ENCODE measurements at regions not wholly inside any gene's neighbourhood (a gene's known extent, or its start where the extent isn't known, plus 50 kb on each side); places are given as distances from the start of the nearest gene placed in this dataset.
"Not testable (repeated sequence)": the region's sequence is repeated elsewhere in the genome, so short reads cannot be mapped to it uniquely, and the experiment has no call there.

DNA sequence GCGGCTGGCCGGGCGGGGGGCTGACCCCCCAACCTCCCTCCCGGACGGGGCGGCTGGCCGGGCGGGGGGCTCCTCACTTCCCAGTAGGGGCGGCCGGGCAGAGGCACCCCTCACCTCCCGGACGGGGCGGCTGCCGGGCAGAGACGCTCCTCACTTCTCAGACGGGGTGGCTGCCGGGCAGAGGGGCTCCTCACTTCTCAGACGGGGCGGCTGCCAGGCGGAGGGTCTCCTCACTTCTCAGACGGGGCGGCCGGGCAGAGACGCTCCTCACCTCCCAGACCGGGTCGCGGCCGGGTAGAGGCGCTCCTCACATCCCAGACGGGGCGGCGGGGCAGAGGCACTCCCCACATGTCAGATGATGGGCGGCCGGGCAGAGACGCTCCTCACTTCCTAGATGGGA is 112.6 kb upstream of the FAM174B start:
- DNase-seq = not testable (repeated sequence)

DNA sequence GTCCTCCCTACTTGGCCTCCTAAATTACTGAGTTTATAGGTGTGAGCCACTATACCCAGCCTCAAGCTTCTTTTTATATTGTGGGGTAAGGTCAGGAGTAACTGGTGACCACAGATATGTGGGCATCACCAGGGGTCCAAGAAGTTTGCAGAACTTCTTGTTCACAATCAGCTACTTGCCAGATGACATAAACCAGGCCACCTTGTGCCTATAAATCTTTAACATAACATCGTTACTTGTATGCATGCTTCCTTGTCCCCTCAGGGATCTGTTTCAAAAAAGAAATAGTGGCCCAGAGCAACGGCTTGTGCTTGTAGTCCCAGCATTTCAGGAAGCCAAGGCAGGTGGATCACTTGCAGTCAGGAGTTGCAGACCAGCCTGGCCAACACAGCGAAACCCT is 115.1 kb upstream of the FAM174B start:
- no peak for DNase-seq

- no peak for DNase-seq
These were observed 116.5 kb upstream of the FAM174B start for GRCh38 chr15:92772061-92772460.

- DNase-seq = no peak
These were observed 117.2 kb upstream of the FAM174B start for GRCh38 chr15:92772626-92773244.

DNA sequence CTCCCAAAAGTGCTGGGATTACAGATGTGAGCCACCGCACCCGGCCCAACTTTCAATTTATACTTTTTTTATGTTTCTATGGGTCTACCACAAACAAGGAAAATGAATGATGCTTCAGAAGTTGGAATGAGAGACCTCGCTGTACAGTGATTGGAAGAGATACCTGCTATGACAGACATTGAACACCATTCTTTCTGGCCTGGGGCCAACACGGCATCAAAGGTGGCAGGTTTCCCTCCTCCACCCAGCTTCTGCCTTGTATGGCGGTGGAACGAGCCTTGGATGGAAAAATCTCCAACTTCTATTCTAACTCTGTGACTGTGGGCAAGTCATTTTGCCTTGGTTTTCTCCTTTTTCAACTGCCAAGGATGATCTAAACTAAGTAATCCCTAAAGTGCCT is 117.8 kb upstream of the FAM174B start:
- no peak for DNase-seq

DNA sequence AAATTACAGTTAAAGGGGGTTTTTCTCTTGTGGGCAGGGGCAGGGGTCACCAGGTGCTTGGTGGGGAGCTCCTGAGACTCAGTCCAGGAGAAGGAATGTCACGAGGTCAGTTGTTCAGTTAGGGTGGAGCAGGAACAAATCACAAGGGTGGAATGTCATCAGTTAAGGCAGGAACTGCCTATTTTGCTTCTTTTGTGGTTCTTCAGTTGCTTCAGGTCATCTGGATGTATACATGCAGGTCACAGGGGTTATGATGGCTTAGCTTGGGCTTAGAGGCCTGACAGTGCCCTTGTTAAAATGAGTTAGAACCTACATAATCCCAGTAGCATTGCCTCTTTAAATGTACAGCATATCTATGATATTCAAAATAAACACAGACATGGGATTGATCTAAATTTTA is 120.2 kb upstream of the CHD2 start:
- no peak for DNase-seq

DNA sequence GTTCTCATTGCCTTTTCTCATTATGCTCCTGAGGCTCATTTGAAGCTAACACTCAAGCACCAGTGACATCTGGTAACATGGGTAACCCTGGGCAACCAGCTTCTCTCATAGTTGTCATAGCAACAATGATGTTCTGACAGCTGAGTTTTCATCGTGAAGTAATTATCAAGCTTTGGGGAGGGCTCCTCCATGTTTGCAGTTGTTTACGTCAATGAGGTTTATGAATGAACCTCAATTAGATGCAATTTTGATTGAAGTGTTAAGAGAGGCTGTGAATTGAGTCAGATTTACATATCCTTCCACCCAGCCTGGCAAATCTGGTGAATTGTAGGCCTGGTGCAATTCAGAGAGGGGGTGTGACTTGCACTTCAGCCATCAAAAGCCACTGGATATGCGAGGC is 119.3 kb upstream of the CHD2 start:
- peak; percentile 97 for DNase-seq

- no peak for DNase-seq
These were observed 118.1 kb upstream of the CHD2 start for GRCh38 chr15:92781925-92782453.

DNA sequence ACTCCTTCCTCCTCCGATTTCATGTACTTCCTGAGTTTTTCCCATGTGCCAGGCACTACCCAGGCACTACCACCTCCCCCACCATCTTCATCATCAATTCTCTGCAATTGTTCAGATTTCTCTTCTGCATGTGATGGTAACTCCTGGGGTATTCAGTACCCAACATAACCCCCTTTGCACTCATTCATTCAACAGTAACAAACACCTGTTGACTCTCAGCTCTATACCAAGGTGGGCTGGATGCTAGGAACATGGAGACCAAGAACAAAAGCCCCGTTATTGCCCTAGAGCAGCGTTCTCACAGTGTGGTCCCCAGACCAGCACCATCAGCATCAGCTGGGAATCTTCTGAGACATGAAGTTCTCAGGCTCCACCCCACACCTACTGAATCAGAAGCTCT is 113.0 kb upstream of the CHD2 start:
- DNase-seq = no peak

DNA sequence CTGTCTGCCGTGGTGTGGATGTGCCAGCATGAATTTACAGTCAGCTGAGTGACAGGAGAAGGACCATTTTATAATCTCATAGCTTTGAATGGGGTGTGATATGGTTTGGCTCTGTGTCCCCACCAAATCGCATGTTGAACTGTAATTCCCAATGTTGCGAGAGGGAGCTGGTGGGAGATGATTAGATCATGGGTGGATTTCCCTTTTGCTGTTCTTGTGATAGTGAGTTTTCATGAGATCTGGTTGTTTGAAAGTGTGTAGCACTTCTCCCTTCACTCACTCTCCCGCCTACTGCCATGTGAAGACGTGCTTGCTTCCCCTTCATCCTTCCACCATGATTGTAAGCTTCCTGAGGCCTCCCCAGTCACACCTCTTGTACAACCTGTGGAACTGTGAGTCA is 111.9 kb upstream of the CHD2 start:
- DNase-seq = no peak

- DNase-seq = not testable (repeated sequence)
These were observed 111.3 kb upstream of the CHD2 start for GRCh38 chr15:92788793-92789192.

GRCh38 chr15:92796161-92796611 is 103.9 kb upstream of the CHD2 start:
- no peak for DNase-seq

DNA sequence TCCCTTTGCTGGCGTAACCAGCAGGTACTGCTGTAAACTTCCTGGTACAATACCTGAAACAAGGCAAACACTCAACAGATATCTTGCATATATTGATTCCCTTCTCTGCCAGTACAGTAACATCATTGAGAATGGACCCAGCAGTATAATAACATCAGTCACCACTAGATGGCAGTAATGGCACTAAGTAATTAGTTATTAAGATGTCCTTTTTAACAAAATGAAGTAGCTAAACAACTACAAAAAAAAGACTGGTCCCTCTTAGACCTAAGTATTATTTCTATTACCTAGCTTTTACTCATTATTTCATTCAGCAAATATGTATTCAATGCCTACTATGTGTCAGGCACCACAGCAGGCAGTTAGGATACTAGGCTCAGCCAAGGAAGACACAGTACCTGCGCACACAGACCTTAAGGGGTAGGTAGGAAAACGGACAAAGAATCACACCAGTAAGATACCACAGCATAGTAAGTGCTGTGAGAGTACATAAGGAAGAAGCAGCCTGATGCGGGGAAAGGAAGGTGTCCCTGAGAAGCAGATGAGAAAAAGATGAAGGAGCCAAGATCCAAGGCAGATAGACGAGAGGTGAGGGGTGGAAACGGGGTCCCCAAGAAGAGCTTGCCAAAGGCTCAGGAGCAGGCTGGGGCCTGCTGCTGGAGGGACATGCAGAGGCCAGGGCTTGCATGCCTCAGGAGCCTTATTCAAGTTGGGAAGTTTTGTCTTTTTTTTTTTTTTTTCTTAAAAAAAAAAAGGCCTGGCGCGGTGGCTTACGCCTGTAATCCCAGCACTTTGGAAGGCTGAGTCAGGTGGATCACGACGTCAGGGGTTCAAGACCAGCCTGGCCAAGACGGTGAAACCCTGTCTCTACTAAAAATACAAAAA is 102.7 kb upstream of the CHD2 start:
- peak; percentile 51 for DNase-seq

DNA sequence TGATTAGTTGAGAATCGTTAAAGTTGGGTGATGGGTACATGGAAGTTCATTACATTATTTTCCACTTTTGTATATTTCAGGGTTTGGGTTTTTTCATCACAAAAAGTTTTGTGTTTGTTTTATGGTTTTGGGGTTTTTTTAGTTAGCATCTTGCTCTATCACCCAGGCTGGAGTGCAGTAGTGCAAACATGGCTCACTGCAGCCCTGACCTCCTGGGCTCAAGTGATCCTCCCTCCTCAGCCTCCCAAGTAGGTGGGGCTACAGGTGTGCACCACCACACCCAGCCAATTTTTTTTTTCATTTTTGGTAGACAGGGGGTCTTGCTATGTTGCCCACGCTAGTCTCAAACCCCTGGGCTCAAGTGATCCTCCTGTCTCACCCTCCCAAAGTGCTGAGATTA is 100.1 kb upstream of the CHD2 start:
- DNase-seq = no peak

- DNase-seq = not testable (repeated sequence)
These were observed 99.6 kb upstream of the CHD2 start for GRCh38 chr15:92800416-92801055.

DNA sequence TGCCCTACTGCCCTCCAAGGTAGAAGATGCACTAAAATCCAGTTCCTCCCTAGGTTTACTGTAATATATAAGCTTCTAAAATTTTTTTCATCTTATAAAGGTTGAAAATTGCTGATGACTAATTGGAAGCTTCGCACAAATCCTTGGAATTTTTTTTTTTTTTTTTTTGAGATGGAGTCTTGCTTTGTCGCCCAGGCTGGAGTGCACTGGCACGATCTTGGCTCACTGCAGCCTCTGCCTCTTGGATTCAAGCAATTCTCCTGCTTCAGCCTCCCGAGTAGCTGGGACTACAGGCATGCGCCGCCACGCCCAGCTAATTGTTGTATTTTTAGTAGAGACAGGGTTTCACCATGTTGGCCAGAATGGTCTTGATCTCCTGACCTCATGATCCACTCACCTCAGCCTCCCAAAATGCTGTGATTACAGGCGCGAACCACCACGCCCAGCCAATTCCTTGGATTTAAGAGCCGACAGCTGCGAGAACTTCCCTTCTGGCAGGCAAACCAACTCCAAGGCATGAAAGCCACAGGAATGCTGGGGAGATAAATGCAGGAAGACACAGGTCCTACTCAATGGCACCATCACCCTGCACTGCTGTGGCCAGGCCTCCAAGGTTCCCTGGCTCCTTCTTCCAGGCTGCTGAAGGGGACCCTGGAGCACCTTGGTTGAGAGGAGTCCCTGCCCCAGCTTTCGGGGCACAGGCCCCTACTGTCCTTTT is 98.9 kb upstream of the CHD2 start:
- DNase-seq = not testable (repeated sequence)

- no peak for DNase-seq
These were observed 98.2 kb upstream of the CHD2 start for GRCh38 chr15:92801774-92802464.

DNA sequence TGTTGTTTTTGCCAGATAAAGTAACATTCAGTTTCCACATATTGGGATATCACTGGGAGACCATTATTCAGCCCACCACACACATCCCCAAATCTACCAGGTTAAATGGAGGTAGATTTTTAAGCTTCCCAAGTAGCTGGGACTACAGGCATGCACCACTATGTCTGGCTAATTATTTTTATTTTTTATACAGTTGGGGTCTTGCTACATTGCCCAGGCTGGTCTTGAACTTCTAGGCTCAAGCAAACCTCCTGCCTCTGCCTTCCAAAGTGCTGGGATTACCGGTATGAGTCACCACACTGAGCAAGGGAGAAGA is 96.6 kb upstream of the CHD2 start:
- no peak for DNase-seq

DNA sequence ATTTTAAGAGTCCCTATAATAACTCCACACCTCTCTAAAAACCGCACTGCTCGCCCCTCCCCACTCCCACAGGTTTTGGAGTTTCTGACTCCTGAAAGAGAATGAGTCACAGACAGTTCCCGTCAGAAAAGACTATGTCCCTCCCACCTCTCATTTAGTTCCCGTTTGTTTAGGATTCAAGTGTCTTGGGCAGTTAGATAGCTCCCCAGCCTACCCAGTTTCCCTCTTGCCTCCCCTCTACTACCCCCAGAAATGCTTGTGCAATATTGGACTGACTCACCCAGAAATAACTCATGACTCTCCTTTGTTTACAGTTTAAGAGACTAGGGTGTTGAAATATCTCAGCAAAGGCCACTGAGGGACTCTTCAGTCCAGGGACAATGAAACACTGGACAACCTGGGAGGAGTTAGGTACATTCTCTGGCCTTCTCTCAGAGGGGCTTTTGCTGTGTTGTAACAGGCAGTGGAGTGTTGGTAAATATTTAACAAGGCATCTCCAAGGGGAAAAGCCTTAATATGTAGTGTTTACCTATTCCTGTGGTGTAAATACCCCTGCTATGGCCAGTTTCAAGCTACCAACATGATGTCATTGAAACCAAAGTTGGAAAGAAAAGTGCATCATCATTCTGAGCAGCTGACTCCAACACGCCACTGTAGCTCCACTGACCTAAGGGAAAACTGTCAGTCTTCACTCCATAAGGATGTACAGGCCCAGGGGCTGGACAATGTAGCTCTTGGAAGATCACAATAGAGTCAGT is 96.1 kb upstream of the CHD2 start:
- no peak for DNase-seq

DNA sequence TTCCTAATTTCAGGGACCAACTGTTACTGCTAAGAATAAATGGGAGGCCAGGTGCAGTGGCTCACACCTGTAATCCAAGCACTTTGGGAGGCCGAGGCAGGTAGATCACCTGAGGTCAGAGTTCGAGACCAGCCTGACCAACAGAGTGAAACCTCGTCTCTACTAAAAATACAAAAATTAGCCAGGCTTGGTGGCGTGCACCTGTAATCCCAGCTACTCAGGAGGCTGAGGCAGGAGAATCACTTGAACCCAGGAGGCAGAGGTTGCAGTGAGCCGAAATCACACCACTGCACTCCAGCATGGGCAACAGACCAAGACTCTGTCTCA is 95.6 kb upstream of the CHD2 start:
- DNase-seq = not testable (repeated sequence)

- no peak for DNase-seq
These were observed 94.9 kb upstream of the CHD2 start for GRCh38 chr15:92805080-92805690.
